Renal pelvis (tissue), 1 donor: ENCODE measurements at regions not wholly inside any gene's neighbourhood (a gene's known extent, or its start where the extent isn't known, plus 50 kb on each side); places are given as distances from the start of the nearest gene placed in this dataset.

Experiments
- DNase-seq: peaks from one replicate; pipeline ENCODE4 v3.0.0-alpha.2; 2013

DNA sequence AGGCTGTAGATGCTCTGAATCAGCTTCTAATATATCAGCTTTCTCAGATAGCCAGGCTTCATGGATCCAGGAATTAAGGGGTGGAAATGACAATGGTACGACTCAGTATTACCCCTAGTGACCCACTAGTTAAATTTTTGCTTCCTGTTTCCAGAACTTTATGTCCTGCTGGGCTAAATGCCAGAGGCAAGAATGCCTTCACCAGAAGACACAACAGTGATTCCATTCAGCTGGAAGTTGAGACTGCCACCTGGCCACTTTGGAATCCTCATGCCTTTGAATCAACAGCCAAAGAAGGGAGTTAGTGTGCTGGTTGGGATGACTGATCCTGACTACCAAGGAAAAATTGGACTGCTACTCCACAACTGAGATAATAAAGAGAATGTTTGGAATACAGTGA is 239.1 kb downstream of the ASXL3 start:
- no peak for DNase-seq

- no peak for DNase-seq
These were observed 236.5 kb downstream of the ASXL3 start for GRCh38 chr18:33814546-33814945.

DNA sequence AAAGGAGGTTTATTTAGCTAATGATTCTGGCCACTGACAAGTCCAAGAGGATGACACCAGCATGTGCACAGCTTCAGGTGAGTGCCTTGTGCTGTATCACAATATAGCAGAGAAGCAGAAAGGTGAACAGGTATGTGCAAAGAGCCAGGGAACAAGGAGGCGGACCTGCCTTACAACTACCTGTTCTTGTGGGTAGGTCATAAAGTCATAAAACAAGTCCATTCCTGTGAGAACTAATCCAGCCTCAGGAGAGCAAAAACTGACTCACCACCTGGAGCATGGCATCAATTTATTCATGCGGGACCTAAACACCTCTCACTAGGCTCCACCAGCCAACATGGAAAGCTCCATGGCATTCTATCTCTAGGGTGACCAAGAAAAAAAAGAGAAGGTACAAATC is 234.2 kb downstream of the ASXL3 start:
- DNase-seq, result no peak

- no peak for DNase-seq
These were observed 227.6 kb downstream of the ASXL3 start for GRCh38 chr18:33805592-33805991.

DNA sequence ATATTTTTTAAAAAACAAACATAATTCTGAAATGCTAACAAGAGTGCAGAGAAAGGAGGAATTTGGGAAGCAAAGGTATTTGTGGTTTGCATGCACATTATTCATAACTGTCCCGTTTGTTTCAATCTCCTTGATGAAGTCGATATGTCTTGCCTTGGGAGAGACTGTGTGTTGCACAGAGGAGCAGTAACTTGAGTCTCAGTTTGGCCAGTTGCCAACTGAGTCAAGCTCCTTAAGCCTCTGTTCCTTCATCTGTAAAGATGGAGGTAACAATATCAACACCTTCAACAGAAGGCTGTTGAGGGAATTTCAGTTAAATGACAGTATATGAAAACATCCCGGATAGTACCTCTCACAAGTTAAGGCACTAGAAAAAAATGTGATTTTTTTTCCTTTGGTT is 226.2 kb downstream of the ASXL3 start:
- DNase-seq, result peak; percentile 24

- DNase-seq, result no peak
These were observed 225.6 kb downstream of the ASXL3 start for GRCh38 chr18:33803636-33804035.

- peak; percentile 44 for DNase-seq
These were observed 224.9 kb downstream of the ASXL3 start for GRCh38 chr18:33802955-33803354.
